K562 (cell line): ENCODE measurements at regions not wholly inside any gene's neighbourhood (a gene's known extent, or its start where the extent isn't known, plus 50 kb on each side); places are given as distances from the start of the nearest gene placed in this dataset.

Experiments
- CHD2 ChIP-seq: IDR thresholded peaks from 2 replicates; pipeline ENCODE4 v1.6.1; 2011; ENCODE audit warnings: low read depth, low read length
- FOXO4 ChIP-seq: fragments of 450-650 bp; formaldehyde crosslinking; IDR thresholded peaks from 2 replicates; pipeline ENCODE4 v1.4.0; 2020; ENCODE audit warnings: mild to moderate bottlenecking, moderate library complexity
- HDAC2 ChIP-seq: fragments of 450-650 bp; IDR thresholded peaks from 2 replicates; pipeline ENCODE4 v1.6.1; 2016; ENCODE audit warnings: mild to moderate bottlenecking
- KAT2B ChIP-seq: IDR thresholded peaks from one replicate; pipeline ENCODE4 v1.6.1; 2012; ENCODE audit warnings: low read depth, mild to moderate bottlenecking, control low read depth, inconsistent platforms, low read length, moderate library complexity
- KLF16 ChIP-seq: IDR thresholded peaks from 2 replicates; pipeline ENCODE4 v1.6.1; 2016; ENCODE audit warnings: antibody characterized with exemption
- MCM3 ChIP-seq: fragments of 450-650 bp; IDR thresholded peaks from 2 replicates; pipeline ENCODE4 v1.6.1; 2016
- MITF ChIP-seq: IDR thresholded peaks from 2 replicates; pipeline ENCODE4 v1.6.1; 2014; ENCODE audit warnings: antibody characterized with exemption
- POLR2AphosphoS5 ChIP-seq: IDR thresholded peaks from 2 replicates; pipeline ENCODE4 v1.6.1; 2011; ENCODE audit warnings: mild to moderate bottlenecking, low read depth, low read length, moderate library complexity; ENCODE audit not compliant: control insufficient read depth, insufficient read depth
- PTBP1 ChIP-seq: fragments of 200-400 bp; formaldehyde crosslinking; IDR thresholded peaks from 2 replicates; pipeline ENCODE4 v1.6.1; 2017; ENCODE audit warnings: low read depth, low read length
- RFX5 ChIP-seq: IDR thresholded peaks from 2 replicates; pipeline ENCODE4 v1.6.1; 2011; ENCODE audit warnings: low read depth, mild to moderate bottlenecking, improper control_type of control experiment, low read length
- SMC3 ChIP-seq: conservative IDR thresholded peaks from 2 replicates; pipeline ENCODE4 v1.6.1; 2011; ENCODE audit warnings: low read depth, low read length, improper control_type of control experiment; ENCODE audit not compliant: insufficient read depth
- THRB ChIP-seq: fragments of 450-650 bp; formaldehyde crosslinking; conservative IDR thresholded peaks from 2 replicates; pipeline ENCODE4 v1.4.0; 2022; ENCODE audit warnings: mild to moderate bottlenecking, missing genetic modification characterization
- ZNF239 ChIP-seq: fragments of 250-450 bp; sonication (Bioruptor Pico); IDR thresholded peaks from 2 replicates; pipeline ENCODE4 v1.4.0; 2020; ENCODE audit warnings: mild to moderate bottlenecking
- ZNF449 ChIP-seq: fragments of 250-450 bp; sonication (Bioruptor Pico); IDR thresholded peaks from 2 replicates; pipeline ENCODE4 v1.8.0; 2022; ENCODE audit warnings: moderate library complexity, mild to moderate bottlenecking, inconsistent platforms

GRCh38 chr22:48901324-48901723 lies 926.3 kb downstream of the BRD1 start:
- TF ChIP-seq SMC3, result no peak
- no peak for TF ChIP-seq CHD2
- no peak for TF ChIP-seq PTBP1
- no peak for TF ChIP-seq THRB (CRISPR knock-in tag)
- no peak for TF ChIP-seq HDAC2
- no peak for TF ChIP-seq ZNF449
- no peak for TF ChIP-seq FOXO4 (CRISPR knock-in tag)
- TF ChIP-seq KAT2B, result no peak
- no peak for TF ChIP-seq MCM3
- TF ChIP-seq MITF, result no peak
- no peak for TF ChIP-seq KLF16
- TF ChIP-seq RFX5, result no peak
- TF ChIP-seq ZNF239, result no peak
- TF ChIP-seq POLR2AphosphoS5, result no peak
